B cell (primary cell): ENCODE measurements at regions not wholly inside any gene's neighbourhood (a gene's known extent, or its start where the extent isn't known, plus 50 kb on each side); places are given as distances from the start of the nearest gene placed in this dataset.

Experiments used
- ATAC-seq: fragments of 200-7000 bp; cut with Tn5 transposase; one replicate; pipeline ENCODE4 v1.10.0; 2021; ENCODE audit warnings: low read depth, mild to moderate bottlenecking, moderate number of reproducible peaks, moderate library complexity
- CTCF ChIA-PET: fragments of 350-600 bp; sonication (Branson Sonifier 250); formaldehyde crosslinking; loops from one replicate; lab custom pipeline; 2021; ENCODE audit warnings: antibody characterized with exemption, inconsistent platforms; lab: Charles Lee
- POLR2A ChIA-PET: fragments of 350-600 bp; sonication (Branson Sonifier 250); formaldehyde crosslinking; loops from one replicate; lab custom pipeline; 2021; ENCODE audit warnings: antibody characterized with exemption; lab: Charles Lee
- DNase-seq: peaks from one replicate; pipeline ENCODE4 v3.0.0; 2013
- H2AFZ ChIP-seq: 2 replicates; pipeline ENCODE4 v1.6.1; 2012; ENCODE audit warnings: mild to moderate bottlenecking, low read depth, low read length; ENCODE audit not compliant: insufficient read depth, poor library complexity, severe bottlenecking
- H3K27ac ChIP-seq, 2 donors: 1 replicate in 1 of 2; 2 replicates in 1 of 2; pipeline ENCODE4 v1.5.1; 2012 to 2013; ENCODE audit warnings: low read length in 2 of 2, mild to moderate bottlenecking in 2 of 2, moderate library complexity in 1 of 2
- H3K27me3 ChIP-seq, 4 experiments: fragments of 200-600 bp in 1 of 4; sonication (generic) in 1 of 4; replicated peaks in 1 of 4; 1 replicate in 2 of 4; 2 replicates in 2 of 4; pipeline versions ENCODE4 v1.6.1 to v1.7.0; 2013 to 2016; ENCODE audit warnings: low read length in 3 of 4, mild to moderate bottlenecking in 2 of 4, mixed read lengths in 1 of 4, moderate library complexity in 1 of 4; ENCODE audit not compliant: insufficient read depth in 4 of 4, control insufficient read depth in 3 of 4; ENCODE audit errors: control extremely low read depth in 1 of 4
- H3K36me3 ChIP-seq, 2 experiments: replicated peaks in 1 of 2; 1 replicate in 1 of 2; 2 replicates in 1 of 2; pipeline versions ENCODE4 v1.6.1 to v1.7.1; 2013; ENCODE audit warnings: low read length in 1 of 2; ENCODE audit not compliant: insufficient read depth in 2 of 2, control insufficient read depth in 1 of 2; ENCODE audit errors: control extremely low read depth in 1 of 2, extremely low read depth in 1 of 2
- H3K4me1 ChIP-seq, 2 donors: fragments of 200-600 bp in 1 of 2; sonication (generic) in 1 of 2; 1 replicate in 1 of 2; 2 replicates in 1 of 2; pipeline versions ENCODE4 v1.5.1 to v1.6.1; 2013 to 2017; ENCODE audit warnings: low read length in 2 of 2; ENCODE audit not compliant: control insufficient read depth in 2 of 2, insufficient read depth in 2 of 2
- H3K4me2 ChIP-seq: replicated peaks from 2 replicates; pipeline ENCODE3; 2012; ENCODE audit warnings: mild to moderate bottlenecking, low read depth, low read length; ENCODE audit not compliant: poor library complexity, severe bottlenecking
- H3K4me3 ChIP-seq, 5 experiments: fragments of 200-600 bp in 1 of 5; sonication (generic) in 1 of 5; 1 replicate in 3 of 5; 2 replicates in 2 of 5; pipeline versions ENCODE4 v1.5.1 to v1.7.0; 2011 to 2016; ENCODE audit warnings: low read length in 4 of 5, mild to moderate bottlenecking in 4 of 5, low read depth in 2 of 5, control low read depth in 1 of 5, moderate library complexity in 1 of 5; ENCODE audit not compliant: insufficient read depth in 1 of 5; ENCODE audit errors: control extremely low read depth in 1 of 5, extremely low read depth in 1 of 5
- H3K79me2 ChIP-seq: fragments of 200-600 bp; sonication (generic); one replicate; pipeline ENCODE4 v1.6.0; 2016; ENCODE audit warnings: low read length; ENCODE audit not compliant: control insufficient read depth, insufficient read depth
- H3K9ac ChIP-seq: fragments of 200-600 bp; sonication (generic); 2 replicates; pipeline ENCODE4 v1.6.1; 2017; ENCODE audit warnings: mild to moderate bottlenecking, low read length, moderate library complexity
- H3K9me3 ChIP-seq, 3 donors: one replicate each; pipeline versions ENCODE4 v1.6.1 to v1.7.1; 2013; ENCODE audit warnings: low read length in 2 of 3; ENCODE audit not compliant: control insufficient read depth in 2 of 3, insufficient read depth in 1 of 3; ENCODE audit errors: control extremely low read depth in 1 of 3
- H4K20me1 ChIP-seq: 2 replicates; pipeline ENCODE4 v1.6.0; 2012; ENCODE audit warnings: mild to moderate bottlenecking, low read length; ENCODE audit not compliant: insufficient read depth, control insufficient read depth, poor library complexity, severe bottlenecking
- H3K27ac Mint-ChIP-seq: one replicate; pipeline ENCODE4 v1.8.0; 2021; ENCODE audit warnings: mixed read lengths
- H3K27me3 Mint-ChIP-seq: one replicate; pipeline ENCODE4 v1.8.0; 2021; ENCODE audit warnings: mixed read lengths
- H3K4me1 Mint-ChIP-seq: one replicate; pipeline ENCODE4 v1.8.0; 2021; ENCODE audit warnings: mixed read lengths
- H3K4me3 Mint-ChIP-seq: one replicate; pipeline ENCODE4 v1.8.0; 2021; ENCODE audit warnings: mixed read lengths
- H3K9me3 Mint-ChIP-seq: one replicate; pipeline ENCODE4 v1.8.0; 2022; ENCODE audit warnings: mixed read lengths; ENCODE audit not compliant: insufficient read depth
- EZH2 ChIP-seq: IDR thresholded peaks from 2 replicates; pipeline ENCODE4 v1.6.1; 2012; ENCODE audit warnings: borderline replicate concordance, low read depth, mild to moderate bottlenecking, moderate library complexity, low read length; ENCODE audit not compliant: insufficient read depth, poor library complexity, severe bottlenecking
- WGBS: methylation state at CpG from one replicate; pipeline ENCODE4 v1.1.5; 2013; ENCODE audit warnings: missing lambda C conversion rate; ENCODE audit not compliant: insufficient coverage; 5-methylcytosine and 5-hydroxymethylcytosine counted together
- intact Hi-C: fragments of 100-400 bp; cut with micrococcal nuclease; formaldehyde crosslinking; loops from one replicate; pipeline ENCODE4 v1.10.0; 2022
- TF ChIP-seq, protein P1 (sequence below): fragments of 200-600 bp; IDR thresholded peaks from one replicate; pipeline ENCODE4 v1.8.0; 2022; ENCODE audit warnings: antibody characterized with exemption, mild to moderate bottlenecking

DNA sequence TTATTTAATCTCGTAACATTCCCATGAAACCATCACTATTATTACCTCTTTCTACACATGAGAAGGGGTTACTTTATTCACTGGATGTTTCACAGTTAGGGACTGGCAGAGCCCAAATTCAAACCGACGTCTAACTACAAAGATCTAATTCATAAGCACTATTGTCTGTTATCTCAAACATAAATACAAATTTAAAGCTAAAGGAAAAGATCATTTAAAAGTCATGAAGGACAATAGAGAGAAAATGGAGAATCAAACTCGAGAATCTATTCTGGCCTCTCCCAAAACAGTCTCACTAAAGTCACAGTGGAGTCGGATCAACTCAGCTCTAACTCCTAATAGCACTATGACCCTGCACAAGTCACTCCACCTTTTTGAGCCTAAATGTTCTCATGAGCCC is 287.7 kb downstream of the ZIC4 start:
- no CpG with 5 or more reads among the region's 5 CpGs for WGBS
- Mint-ChIP-seq H3K27ac (no peak overlapping the region), H3K4me1 (no peaks in the 10 kb centered on the region), H3K9me3 (peaks cover 3% of the 10 kb centered on the region), H3K27me3 (no peaks in the 10 kb centered on the region), H3K4me3 (no peak overlapping the region)
- Histone ChIP-seq H3K9ac (no peak overlapping the region), H3K79me2 (no peaks in the 10 kb centered on the region), H3K4me2 (no peak overlapping the region), H3K9me3 (no peaks in the 10 kb centered on the region), H4K20me1 (no peaks in the 10 kb centered on the region), H3K27ac (no peak overlapping the region), H3K4me1 (no peaks in the 10 kb centered on the region), H2AFZ (no peak overlapping the region), H3K27me3 (no peaks in the 10 kb centered on the region), H3K36me3 (no peaks in the 10 kb centered on the region), H3K4me3 (no peak overlapping the region)
- ATAC-seq: no peak
- CTCF ChIA-PET: no interaction called here
- POLR2A ChIA-PET: no interaction called here
- intact Hi-C loops: no loop called here
- TF ChIP-seq, protein P1, sequence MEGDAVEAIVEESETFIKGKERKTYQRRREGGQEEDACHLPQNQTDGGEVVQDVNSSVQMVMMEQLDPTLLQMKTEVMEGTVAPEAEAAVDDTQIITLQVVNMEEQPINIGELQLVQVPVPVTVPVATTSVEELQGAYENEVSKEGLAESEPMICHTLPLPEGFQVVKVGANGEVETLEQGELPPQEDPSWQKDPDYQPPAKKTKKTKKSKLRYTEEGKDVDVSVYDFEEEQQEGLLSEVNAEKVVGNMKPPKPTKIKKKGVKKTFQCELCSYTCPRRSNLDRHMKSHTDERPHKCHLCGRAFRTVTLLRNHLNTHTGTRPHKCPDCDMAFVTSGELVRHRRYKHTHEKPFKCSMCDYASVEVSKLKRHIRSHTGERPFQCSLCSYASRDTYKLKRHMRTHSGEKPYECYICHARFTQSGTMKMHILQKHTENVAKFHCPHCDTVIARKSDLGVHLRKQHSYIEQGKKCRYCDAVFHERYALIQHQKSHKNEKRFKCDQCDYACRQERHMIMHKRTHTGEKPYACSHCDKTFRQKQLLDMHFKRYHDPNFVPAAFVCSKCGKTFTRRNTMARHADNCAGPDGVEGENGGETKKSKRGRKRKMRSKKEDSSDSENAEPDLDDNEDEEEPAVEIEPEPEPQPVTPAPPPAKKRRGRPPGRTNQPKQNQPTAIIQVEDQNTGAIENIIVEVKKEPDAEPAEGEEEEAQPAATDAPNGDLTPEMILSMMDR: no peak
- TF ChIP-seq EZH2: no peak
- no peak for DNase-seq

DNA sequence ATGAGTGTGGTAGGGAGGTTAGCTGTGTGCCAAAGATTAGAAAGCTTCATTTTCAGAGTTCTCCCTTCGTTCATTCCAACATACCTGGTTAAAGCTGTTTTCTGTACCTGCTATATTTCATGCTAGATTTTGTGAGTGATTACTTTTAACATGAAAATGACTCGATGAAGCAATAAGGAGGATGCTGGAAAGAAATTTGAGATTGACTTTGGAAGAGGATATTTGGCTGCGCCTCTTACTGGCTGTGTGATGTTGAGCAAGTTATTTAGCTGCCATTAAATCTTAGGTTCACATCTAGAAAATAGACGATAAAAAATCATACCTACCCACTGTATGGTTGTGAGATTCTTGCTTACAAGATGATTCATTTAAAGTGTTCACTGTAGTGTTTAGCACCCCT is 288.7 kb downstream of the ZIC4 start:
- Mint-ChIP-seq H3K27ac (no peak overlapping the region), H3K4me1 (no peaks in the 10 kb centered on the region), H3K27me3 (no peaks in the 10 kb centered on the region), H3K4me3 (no peak overlapping the region), H3K9me3 (peaks cover 3% of the 10 kb centered on the region)
- Histone ChIP-seq H3K4me2 (no peak overlapping the region), H3K9ac (no peak overlapping the region), H3K9me3 (no peaks in the 10 kb centered on the region), H3K79me2 (no peaks in the 10 kb centered on the region), H3K4me3 (no peak overlapping the region), H3K4me1 (no peaks in the 10 kb centered on the region), H2AFZ (no peak overlapping the region), H3K36me3 (no peaks in the 10 kb centered on the region), H4K20me1 (no peaks in the 10 kb centered on the region), H3K27ac (no peak overlapping the region), H3K27me3 (no peaks in the 10 kb centered on the region)
- TF ChIP-seq, protein P1: no peak
- no peak for TF ChIP-seq EZH2
- ATAC-seq (no peak), DNase-seq (no peak)
- no CpG with 5 or more reads among the region's 4 CpGs for WGBS
- CTCF ChIA-PET: no interaction called here
- POLR2A ChIA-PET: no interaction called here
- intact Hi-C loops: no loop called here
